ENCODE measurements at regions not wholly inside any gene's neighbourhood (a gene's known extent, or its start where the extent isn't known, plus 50 kb on each side); places are given as distances from the start of the nearest gene placed in this dataset.

DNA sequence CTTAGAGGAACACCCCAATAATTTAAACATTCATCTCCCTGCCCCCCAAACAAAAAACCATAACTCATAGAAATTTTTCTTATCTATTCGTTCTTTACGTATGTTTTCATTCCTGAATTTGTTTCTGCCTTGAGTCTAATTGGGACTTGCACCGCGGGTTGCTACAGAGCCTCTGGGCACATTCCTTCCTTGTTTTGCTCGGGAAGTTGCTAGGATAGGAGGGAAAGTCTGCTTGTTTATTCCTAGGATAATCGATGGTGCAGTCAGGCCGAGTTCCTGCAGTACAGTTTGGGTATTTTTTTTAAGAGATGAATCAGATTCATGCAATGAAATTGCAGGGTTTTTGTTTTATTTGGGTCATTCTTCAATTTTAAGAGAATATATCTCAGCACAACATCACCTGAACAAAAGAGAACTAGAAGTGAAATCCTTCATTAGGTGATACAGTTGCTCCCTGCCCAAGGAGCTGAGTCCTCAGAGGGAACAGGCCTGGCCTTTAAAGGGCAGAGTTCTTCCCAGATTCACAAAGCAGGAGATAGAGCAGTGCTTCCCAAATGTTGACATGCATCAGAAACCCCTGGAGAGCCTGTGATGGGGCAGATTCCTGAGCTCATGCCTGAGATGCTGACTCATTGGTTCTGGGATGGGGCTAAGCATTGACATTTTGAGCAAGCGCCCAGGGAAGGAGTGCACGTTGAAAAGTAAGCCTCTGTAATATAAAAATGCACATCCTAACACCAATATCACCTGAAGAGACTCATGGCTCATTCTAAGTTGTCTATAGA, 114.9 kb upstream of the FAM9B start:
- no peak for DNase-seq

- DNase-seq = no peak
Observed at GRCh38 chrX:9149501-9150245, 115.7 kb upstream of the FAM9B start.

- DNase-seq = no peak
Observed at GRCh38 chrX:9151772-9152307, 117.9 kb upstream of the FAM9B start.

- no peak for DNase-seq
Observed at GRCh38 chrX:9153300-9153699, 119.4 kb upstream of the FAM9B start.

DNA sequence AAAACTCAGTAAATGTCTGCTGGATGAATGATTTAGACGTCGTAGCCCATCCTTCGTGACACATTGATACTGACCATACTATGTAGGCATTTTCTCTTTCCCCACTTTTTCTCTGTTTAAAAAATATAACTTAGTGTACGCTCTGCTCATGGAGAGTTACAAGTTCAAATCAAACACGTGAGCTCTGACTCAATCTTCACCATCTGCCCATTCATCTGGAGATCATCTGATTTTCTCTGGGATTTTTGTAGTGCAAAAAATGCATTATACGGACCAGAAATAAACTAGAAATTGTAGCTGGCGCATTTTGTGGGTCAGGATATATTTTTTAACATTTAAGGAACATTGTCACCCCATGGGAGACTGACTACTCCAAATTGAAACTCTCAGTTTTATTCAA, 124.7 kb upstream of the FAM9B start:
- DNase-seq = no peak

- no peak for DNase-seq
Observed at GRCh38 chrX:9160698-9161329, 126.9 kb upstream of the FAM9B start.

- no peak for DNase-seq
Observed at GRCh38 chrX:9162698-9163097, 128.8 kb upstream of the FAM9B start.

GRCh38 chrX:9163214-9163709, 129.3 kb upstream of the FAM9B start:
- DNase-seq = no peak

GRCh38 chrX:9164086-9164485, 130.2 kb upstream of the FAM9B start:
- DNase-seq = no peak

- DNase-seq = no peak
Observed at GRCh38 chrX:9164533-9165426, 130.9 kb upstream of the FAM9B start.

- DNase-seq = no peak
Observed at GRCh38 chrX:9166584-9166944, 132.6 kb upstream of the FAM9B start.

DNA sequence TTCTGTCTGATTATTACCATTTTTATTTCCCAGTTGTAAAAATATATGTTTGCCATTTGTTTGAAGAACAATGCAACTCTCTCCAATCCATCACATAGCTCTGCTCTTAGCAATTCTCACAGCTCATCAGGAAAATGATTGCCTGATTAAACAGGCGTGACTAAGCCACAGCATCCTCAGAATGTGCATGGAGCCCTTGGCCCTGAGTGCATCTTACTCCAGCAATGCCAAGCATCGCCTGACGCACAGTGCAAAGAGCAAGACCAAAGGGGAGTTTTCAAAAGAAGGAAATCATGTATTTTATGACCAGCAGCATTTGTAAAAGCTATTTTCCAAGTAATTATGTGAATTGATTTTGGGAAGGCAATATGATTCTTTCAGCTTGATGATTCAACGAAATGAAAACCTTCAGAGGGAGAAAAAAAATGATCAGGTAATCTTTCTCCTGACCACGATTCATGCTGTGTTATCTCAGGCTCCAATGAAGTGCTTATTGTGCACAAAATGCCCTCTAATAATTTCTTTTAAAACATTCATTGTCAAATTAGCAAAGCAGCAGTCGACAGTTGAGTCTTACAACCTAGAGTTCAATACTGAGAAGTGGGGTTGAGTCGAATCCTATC, 138.0 kb upstream of the FAM9B start:
- no peak for DNase-seq

GRCh38 chrX:9172464-9172850, 138.5 kb upstream of the FAM9B start:
- DNase-seq = no peak

DNA sequence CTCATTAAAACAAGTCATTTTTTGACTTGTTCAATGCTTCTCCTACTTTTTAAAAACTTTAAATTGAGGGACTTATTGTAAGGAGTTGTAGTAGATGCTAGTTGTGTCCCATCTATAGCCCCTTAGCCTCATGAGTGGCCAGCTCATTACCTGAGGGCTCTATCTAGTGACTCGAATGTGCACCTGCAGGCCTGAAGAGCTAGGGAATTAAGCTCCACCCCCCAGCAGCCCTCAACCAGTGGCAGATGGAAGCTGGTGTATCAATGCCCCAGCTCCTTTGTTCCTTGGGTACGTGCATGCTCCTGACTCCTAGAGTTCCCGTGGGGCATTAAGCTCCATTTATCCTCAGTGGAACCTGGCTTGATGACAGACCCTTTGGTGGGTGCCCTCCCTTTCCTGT, 146.7 kb upstream of the FAM9B start:
- DNase-seq = no peak

DNA sequence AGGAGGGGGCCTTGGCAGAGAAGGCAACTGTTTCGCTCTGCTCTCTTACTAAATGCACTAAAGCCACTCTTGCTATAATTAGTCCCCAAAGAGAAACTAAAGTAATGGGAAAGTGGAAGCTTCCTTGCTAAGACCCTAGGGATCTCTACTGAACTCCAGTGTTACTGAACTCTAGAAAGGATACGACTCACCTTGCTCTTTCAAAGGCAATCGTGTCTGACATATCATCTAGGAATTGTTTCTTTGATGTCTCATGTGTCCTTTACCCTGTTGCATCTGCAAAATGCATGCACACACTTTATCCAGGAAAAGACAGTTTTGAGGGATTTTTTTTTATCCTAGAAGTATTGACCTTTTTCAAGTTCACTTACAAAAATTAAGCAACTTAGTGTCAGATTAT, 148.1 kb upstream of the FAM9B start:
- DNase-seq = no peak

GRCh38 chrX:9183481-9183880, 149.6 kb upstream of the FAM9B start:
- DNase-seq = no peak

DNA sequence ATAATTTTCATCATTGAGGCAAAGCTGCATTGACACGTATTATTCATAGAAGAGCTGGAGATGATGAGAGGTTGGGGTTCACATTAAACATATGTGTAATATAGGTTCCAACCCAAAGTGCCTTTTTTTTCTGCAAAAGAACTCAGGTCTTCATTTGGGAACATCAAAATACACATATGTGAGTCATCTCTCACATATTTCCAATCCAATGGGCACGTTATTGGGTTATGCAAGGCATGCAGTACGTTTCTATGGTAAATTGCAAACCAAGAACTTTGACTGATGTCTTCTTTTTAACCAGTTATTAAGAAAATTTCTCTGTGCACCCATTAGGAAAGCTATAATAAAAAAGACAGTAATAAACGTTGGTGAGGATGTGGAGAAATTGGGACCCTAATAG, 150.3 kb upstream of the FAM9B start:
- DNase-seq = no peak

DNA sequence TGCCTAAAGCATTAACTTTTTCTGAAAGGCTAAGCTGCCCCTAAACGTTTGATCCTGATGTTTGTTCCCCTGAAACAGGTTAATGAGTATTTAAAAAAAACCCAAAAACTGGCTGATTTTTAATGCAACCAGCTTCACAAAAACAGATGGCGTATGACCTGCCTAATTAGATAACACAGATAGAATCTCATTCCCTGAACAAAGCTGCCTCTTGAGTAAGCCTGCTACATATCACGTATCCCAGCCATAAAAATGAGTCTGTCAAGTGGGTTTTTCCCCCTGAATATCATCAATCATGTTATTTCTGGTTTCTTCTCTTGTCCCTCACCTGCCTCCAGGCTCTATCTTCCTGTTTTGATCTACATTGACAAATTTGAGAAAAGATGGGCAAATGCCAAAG, 154.2 kb upstream of the FAM9B start:
- no peak for DNase-seq

DNA sequence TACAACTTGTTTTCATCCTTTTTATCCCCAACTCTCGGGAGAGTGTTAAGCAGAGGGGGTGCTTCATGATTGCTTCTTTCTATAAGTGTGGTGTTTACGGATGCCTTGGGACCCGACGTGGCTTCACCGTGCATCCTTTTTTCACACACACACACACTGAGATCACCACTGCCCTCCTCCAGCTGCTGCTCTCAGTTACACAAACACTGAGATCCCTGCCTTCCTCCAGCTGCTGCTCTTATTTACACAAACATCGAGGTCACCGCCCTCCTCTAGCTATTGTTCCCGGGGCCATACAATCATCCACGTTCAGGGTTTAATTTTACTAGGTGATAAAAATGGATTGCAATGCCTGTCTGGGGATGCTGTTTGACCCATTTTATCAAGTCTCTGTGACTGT, 155.4 kb upstream of the FAM9B start:
- DNase-seq = no peak

GRCh38 chrX:9191392-9191791, 157.5 kb upstream of the FAM9B start:
- DNase-seq = no peak

GRCh38 chrX:9195199-9195880, 161.4 kb upstream of the FAM9B start:
- no peak for DNase-seq

All from activated CD4-positive, alpha-beta T cell treated with anti-CD3 and anti-CD28 coated beads, Interleukin-10, Interleukin-2, amounts not matched to agents 100 ng/mL and 50 ng/mL, durations not matched to agents 16 hours and 8 hours (primary cell).